NCI-H526 (cell line): ENCODE measurements at regions not wholly inside any gene's neighbourhood (a gene's known extent, or its start where the extent isn't known, plus 50 kb on each side); places are given as distances from the start of the nearest gene placed in this dataset.

Experiments used
- DNase-seq, 2 experiments: peaks; one replicate each; lab custom pipeline; 2025; lab: John Stamatoyannopoulos, UW

DNA sequence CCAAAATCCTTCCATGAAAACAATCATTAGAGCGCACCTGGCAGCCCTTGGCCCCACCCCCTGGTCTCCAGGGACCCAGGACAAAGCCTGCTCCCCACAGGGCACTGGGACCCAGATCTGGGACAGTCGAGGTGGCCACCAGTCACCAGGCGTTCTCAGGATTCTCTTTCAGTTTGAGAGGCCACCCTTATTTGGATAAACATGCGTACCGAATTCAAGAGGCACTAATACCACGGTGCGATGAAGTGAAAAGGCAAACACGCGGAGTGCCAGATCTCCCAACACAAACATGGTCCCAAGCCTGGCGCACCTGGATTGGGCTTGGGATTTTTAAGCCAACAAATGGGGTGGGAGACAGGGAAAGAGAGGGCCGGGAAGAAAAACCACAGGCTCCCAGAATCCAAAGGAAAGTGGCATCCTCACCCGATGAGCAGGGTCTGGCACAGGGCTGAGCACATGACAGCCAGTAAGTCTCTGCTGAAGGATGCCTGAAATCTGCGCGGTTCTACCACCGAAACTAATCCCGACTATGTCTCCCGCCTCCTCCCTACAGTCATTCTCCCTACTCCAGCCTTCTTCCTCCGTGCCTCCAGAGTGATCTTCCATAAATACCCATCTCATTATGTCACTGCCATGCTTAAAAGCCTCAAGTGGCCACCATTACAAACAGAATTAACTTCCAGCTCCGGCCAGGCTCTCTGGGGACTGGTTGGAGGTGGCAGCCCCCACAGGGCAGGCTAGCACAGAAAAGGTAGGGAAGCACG lies 60.9 kb upstream of the KLHL29 start:
- DNase-seq, result peak in 1 of 2 experiments; percentile 65

DNA sequence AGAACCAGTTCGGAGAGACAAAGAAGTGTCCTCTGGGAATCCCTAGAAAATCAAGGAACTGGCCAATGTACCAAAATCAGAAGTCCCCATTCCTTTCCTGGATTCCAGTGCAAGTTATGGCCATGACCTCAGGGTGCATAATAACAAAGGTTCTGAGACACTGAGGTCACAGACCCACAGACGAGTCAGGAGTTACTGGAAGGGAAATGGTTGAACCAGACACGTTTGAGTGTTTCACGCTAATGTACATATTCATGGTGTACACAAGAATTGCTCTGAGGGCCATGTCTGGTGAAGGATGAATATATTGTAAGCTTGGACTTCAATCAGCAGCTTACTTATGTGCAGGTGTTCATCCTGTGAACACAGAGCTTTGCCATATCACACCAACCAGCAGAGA lies 58.6 kb upstream of the KLHL29 start:
- no peak for DNase-seq

DNA sequence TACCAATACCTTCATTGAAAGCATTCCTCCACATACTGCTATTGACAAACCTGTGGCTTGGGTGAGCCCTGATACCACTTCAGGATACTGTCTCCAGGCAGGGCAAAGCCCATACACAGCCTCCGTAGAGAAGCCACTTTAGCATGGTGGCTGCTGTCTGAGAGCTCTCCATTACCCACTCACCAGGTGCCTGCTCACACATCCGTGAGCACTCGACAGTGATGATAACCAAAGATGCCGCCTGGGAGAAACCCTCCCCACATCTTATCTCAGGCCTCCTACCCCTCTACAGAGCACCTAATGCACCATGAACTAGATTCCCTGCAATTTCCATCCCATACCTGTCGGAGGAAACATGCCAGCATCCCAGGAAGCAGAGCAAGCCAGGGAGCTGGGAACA lies 57.6 kb upstream of the KLHL29 start:
- no peak for DNase-seq

DNA sequence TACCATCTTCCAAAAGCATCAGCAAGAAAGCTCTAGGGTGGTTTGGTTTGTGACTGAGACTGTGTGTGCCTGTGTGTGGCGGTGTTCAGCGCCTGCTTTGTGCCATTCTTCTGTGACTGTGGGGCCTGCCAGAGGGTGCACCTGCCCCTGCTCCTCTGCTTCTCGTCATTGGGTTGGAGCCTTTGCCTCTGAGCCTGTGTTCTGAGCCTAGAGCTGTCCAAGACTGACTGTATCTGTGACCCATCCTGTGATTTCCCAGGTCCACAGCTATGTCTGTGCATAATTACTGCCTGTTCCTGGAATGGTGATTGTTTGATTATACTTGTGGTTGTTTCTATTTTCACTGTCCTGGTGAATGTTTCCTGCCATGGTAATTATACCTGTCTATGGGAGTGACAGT lies 57.1 kb upstream of the KLHL29 start:
- no peak for DNase-seq

DNA sequence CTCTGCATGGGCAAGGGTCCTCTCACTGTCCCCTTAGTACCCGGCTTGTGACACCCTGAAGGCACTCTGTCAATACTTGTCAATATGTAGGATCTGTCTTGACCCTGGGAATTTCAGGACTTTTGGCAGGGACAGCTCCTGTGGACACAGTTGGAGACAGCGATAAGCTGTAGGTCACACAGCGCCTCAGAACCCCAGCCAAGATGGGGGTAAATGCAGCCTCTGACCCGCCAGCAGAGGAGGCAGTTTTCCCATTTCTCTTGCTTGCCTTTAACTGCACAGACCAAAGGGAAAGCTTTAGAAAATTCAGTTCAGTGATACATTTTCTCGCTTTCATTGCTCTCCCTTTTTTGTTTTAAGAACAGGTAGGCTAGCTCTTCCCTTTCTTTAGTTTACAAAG lies 54.8 kb upstream of the KLHL29 start:
- no peak for DNase-seq
